SHP77 (cell line): ENCODE measurements at regions not wholly inside any gene's neighbourhood (a gene's known extent, or its start where the extent isn't known, plus 50 kb on each side); places are given as distances from the start of the nearest gene placed in this dataset.
A peak's percentile ranks its signal among the peaks of the same experiment; 100 is the strongest.
"Not testable (repeated sequence)": the region's sequence is repeated elsewhere in the genome, so short reads cannot be mapped to it uniquely, and the experiment has no call there.

Experiments
- DNase-seq, 2 experiments: peaks; one replicate each; lab custom pipeline; 2025; lab: John Stamatoyannopoulos, UW

DNA sequence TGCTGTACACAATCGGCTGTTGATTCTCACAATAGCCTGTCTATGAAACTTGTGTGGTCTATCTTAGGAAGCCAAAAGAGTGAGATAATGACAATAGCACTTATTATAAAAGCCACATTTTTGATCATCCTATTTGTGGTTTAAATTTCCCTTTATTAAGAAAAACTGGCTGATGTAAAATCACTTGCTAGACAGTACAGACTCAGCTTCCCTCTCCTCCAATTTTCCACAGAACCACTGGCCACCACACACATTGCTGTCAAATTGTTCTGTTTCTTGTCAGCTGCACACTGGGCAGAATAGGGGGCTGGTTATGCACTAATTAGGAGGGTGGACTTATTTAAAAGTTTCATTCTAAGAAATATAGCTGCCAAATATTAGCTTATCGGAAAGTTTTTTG is 425.9 kb downstream of the EPHA3 start:
- DNase-seq = no peak

GRCh38 chr3:89554587-89554986 is 447.2 kb downstream of the EPHA3 start:
- not testable (repeated sequence) for DNase-seq

GRCh38 chr3:89558711-89559110 is 451.3 kb downstream of the EPHA3 start:
- DNase-seq = no peak

- DNase-seq = no peak
Measured at GRCh38 chr3:89560568-89560967, 453.1 kb downstream of the EPHA3 start.

DNA sequence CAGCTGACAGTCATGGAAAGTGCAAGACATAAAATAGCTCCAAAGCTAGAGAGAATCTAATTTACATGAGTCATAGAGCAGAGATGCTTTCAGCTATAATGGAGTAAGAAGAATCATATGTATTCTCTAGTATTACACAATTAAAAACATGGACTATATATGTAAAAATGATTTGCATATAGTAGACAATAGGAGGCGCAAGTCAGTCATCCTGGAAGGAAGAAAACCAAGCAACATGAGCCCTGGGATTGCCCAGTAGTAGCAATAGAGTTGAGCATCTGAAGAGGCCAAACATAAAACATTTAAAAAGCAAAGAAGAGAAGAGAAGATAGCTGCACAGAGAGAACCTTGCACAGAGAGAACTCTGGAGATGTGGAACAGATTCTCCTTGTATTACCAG is 455.0 kb downstream of the EPHA3 start:
- DNase-seq = no peak

DNA sequence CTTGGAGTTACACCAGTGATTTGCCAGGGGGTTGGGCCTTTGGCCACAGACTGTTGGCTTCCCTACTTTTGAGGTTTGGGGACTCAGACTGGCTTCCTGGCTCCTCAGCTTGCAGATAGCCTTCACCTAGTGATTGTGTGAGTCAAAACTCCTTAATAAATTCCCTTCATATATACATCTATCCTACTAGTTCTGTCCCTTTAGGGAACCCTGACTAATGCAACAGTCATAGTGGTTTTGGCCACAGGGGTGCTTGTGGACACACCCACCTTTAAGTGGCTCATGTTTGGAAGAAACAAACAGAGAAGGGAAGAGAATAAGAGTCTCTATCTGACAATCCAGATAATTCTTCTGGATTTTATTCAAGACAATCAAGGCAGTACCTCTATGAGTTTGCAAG is 457.7 kb downstream of the EPHA3 start:
- DNase-seq = no peak

GRCh38 chr3:89570465-89570864 is 463.0 kb downstream of the EPHA3 start:
- DNase-seq = no peak

- DNase-seq = peak in 1 of 2 experiments; percentile 16
Measured at GRCh38 chr3:89571298-89571697, 463.9 kb downstream of the EPHA3 start.

DNA sequence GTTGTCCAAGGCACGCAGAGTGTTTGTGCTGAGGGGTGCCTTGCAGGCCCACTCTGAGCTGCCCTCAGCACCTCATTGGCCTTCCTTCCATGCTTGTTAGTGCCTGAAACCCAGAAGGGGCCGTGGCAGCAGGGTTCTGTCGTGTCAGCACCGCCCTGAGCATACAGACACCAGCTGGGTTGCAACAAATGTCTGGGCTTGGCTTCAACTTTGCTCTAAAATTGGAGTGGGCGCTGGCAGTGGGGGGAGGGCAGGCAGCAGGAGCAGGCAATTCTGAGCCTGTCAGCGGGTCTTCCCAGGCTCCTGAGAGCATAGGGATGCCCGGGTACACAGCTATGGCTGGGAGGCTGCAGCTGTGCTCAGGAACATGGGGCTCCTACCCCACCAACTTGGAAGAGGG is 464.3 kb downstream of the EPHA3 start:
- peak in 1 of 2 experiments; percentile 11 for DNase-seq

DNA sequence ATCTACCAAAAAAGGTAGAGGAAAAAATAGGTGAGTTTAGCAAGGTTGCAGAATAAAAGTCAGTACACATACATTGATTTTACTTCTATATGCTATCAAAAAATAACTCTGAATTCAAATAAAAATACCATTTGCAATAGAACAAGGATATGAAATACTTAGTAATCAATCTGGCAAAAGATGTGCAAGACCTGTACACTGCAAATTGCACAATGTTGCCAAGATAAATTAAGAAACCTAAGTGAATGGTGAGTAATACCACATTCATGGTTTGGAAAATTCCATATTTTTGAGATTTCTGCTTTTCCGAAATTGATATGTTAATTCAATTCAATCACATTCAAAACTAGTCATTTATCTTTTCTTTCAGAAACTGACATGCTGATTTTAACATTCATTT is 464.8 kb downstream of the EPHA3 start:
- DNase-seq = no peak

DNA sequence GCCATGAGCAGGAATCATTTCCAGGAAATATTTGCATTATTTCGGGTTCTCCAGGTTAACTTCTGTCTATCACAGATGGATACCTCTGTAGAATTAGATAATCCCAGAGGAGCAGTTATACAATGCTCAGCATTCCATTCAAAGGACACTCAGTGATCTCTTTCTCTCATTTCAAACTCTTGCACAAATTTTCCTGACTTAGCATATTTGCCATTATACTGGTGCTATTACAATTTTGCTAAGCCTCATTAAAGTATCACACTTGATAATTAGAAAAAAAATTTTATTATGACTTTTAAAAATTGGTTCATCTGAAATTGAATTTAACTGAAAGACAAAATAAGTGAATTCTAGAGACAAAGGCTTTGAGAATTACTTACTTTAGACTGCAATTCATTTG is 469.0 kb downstream of the EPHA3 start:
- no peak for DNase-seq

DNA sequence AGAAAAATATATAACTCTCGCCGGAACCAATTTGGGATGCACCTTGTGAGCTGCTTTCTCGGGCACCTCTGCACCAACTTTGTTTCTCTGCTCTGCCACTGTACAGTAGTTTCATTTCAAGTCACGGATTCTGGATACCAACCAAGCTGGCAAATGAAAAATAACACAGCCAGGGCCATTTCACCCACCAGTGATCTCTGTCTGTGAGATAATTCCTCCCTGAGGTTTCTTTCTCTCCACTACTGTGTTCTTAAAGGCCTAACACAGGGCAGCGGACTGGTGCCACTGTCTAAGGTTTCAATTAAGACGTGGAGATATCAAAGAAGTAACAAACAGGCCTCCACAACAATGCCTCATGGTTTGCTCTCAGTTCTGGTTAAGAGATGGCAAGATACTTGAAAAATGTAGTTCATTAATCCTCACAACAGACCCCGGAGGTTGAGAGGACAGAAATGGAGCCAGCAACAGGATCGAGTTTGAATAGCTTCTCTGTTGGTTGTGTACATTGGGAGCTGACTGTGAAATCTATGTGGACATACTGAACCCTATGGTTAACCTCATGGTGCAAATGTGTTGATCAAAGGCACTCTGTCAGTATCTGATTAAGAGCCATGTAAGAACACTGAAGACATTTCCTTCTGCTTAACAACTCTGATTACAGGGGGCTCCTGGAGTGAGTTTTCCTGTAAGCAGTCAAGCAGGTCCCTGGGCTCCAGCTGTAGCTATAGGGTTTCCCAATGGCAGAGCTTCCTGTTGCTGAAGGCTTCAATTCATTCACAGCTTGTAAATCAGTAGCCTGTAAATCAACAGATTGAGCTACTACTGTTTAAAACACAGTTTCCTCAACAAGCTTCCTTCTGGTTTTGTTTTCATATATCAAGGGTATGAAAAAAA is 470.5 kb downstream of the EPHA3 start:
- no peak for DNase-seq

DNA sequence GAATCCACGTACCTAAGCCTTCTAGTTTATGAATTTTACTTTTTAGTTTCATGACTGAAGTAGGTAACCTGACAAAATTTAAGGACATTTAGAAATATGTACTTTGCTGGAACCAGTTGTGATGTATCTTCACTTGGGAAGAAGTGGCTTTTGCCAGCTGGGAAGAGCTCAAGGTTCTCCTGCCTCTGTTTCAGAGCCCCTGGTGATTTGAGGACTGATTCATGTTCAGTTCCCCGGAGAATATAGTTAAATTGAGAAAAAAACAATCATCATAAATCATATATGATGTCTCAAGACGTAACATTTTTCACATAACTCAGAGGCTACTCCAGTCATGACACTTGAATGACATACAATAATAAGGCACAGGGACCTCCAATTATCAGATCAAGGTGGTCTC is 473.4 kb downstream of the EPHA3 start:
- no peak for DNase-seq

DNA sequence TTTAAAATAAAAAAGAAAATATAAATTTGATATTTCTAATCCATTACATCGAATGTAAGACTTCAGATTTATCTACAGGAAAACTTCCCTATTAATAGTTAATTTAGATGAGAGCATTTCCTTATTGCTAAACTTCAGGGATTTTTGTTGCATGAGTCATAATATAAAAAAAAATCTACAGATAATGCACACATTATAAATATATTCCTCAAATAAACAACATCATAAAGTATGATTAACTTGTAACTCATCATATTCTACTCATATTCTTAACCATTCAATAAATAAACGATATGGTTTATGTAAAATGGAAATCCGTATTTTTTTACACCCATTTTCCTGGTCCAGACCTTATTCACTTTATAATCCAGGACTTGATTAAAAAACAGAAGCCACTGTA is 477.0 kb downstream of the EPHA3 start:
- no peak for DNase-seq

DNA sequence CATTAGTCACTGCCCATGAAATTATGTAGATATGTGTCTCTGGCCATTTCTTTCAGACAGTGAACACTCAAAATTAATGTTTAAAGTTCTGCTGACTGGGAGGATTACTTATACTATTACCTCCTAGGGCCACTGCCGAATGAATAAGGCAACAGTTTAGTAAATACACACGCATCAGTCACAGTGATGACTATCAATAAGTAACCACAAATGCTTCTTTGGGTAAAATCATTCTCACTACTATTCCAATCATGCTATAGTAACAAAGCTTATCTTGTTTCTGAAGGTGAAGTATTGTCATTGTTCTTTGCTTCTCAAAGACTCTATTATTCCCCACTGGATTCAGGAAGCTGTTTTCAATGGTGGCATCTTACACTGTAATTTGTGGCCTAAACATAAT is 478.8 kb downstream of the EPHA3 start:
- DNase-seq = no peak

- no peak for DNase-seq
Measured at GRCh38 chr3:89586676-89587075, 479.3 kb downstream of the EPHA3 start.

GRCh38 chr3:89606151-89606550 is 498.7 kb downstream of the EPHA3 start:
- no peak for DNase-seq

DNA sequence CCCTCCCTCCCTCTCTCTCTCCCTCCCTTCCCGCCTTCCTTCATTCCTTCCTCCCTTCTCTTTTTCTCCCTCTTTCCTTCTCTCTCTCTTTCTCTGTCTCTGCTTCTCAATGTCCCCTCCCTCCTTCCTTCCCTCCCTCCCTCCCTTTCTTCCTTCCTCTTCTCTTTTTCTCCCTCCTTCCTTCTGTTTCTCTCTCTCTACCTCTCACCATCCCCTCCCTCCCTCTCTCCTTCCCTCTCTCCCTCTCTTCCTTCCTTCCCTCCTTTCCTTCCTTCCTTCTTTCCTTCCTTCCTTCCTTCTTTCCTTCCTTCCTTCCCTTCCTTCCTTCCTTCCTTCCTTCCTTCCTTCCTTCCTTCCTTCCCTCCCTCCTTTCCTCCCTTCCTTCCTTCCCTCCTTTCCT is 504.6 kb downstream of the EPHA3 start:
- no peak for DNase-seq

DNA sequence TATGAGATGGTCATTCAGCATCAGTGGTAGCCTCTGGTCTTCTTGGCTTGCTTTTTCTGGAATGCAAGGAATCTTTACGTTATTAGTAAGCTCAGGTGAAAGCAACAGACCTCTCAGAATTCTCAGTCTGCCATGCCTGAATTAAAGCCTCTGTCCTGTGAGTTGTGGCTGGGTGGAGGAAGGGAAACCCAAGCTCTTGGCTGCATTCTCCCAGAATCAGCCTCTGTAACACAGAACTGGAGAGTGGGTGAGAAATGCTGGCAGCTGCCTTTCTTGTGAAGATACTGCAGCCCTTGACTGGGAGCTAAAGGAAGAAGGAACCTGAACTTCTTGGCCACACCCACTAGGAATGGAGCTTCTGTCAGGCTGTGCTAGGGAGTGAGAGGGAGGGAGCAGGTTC is 505.8 kb downstream of the EPHA3 start:
- no peak for DNase-seq

GRCh38 chr3:89617706-89618105 is 510.3 kb downstream of the EPHA3 start:
- no peak for DNase-seq

DNA sequence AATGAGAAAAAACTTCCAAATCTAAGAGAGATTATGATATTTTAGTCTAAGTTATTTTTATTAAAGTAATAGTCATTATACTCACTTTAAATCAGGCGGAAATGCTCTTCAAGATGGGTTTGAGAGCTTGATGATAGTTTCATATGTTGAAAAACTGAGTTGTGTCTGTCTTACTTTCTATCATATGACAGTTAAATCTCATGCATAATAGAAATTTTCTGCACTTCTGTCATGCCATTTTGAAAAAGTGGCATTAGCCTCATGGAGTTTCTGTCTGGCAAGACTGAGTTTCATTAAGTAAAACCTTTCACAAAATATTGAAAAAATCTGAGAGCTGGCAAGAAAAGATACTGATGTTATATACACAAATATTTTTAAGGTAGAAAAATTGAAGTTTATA is 511.8 kb downstream of the EPHA3 start:
- DNase-seq = no peak

DNA sequence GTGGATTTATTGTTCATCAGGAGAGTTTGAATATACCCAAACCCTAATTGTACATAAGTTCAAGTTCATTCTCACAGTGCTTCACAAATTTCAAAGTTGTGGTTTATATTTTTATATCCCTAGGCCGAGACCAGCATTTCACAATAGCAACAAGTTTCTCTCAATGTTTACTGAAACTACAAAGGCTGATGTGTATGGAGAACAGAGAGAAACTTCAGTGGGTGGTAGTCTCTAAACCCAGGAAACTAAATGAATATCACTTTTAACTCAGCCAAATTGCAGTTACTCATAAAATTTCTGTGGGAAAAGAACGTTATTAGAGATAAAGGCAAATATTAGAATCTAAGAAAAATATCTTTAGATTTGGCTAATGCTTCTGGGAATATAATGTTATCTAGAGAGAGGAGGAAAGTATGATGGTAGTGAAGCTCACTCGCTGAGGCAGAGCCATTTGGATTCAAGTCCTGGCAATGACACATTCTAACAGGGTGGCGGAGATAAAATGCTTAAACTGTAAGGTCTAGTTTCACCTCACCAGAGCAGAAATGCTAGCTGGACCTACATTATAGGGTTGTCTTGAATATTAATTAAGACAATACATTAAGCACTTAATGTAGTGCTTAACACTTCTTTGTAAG is 514.8 kb downstream of the EPHA3 start:
- no peak for DNase-seq

- DNase-seq = no peak
Measured at GRCh38 chr3:89624494-89624893, 517.1 kb downstream of the EPHA3 start.

DNA sequence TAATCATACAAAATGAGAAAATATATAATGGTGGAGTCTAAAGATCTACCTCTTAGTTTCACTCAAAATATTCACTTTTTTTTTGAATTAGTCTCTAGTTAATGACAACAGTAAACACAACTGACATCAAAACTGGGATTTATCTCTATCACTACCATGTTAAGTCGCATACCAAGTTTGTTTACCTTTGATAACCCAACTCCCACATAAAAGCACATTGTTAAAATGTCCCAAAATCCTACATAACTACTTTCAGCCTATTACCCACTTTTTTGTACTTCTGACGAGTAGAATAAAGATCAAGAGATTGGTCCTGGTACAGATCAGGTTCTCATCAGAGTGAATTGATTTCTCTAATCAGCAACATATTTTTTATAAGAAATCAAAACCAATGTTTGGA is 518.5 kb downstream of the EPHA3 start:
- no peak for DNase-seq
